Thyroid gland (tissue), 4 donors: ENCODE measurements at regions not wholly inside any gene's neighbourhood (a gene's known extent, or its start where the extent isn't known, plus 50 kb on each side); places are given as distances from the start of the nearest gene placed in this dataset.
"Not testable (repeated sequence)": the region's sequence is repeated elsewhere in the genome, so short reads cannot be mapped to it uniquely, and the experiment has no call there.

ENCODE experiments used
- DNase-seq, 2 donors: peaks; one replicate each; pipeline ENCODE4 v3.0.0-alpha.2; 2019
- H3K27ac ChIP-seq, 3 donors: fragments of 200-600 bp; sonication (generic); 1 replicate in 2 of 3; 2 replicates in 1 of 3; pipeline ENCODE4 v1.5.1; 2016 to 2019; ENCODE audit warnings: mild to moderate bottlenecking in 1 of 3, moderate library complexity in 1 of 3
- H3K27me3 ChIP-seq: fragments of 200-600 bp; sonication (generic); one replicate; pipeline ENCODE4 v1.5.1; 2019
- H3K36me3 ChIP-seq, 2 donors: fragments of 200-600 bp; sonication (generic); one replicate each; pipeline ENCODE4 v1.5.1; 2016 to 2019
- H3K4me1 ChIP-seq, 2 donors: fragments of 200-600 bp; sonication (generic); one replicate each; pipeline ENCODE4 v1.5.1; 2017 to 2019
- H3K4me3 ChIP-seq, 3 donors: fragments of 200-600 bp; sonication (generic); replicated peaks in 1 of 3; 1 replicate in 2 of 3; 2 replicates in 1 of 3; pipeline ENCODE4 v1.5.1; 2016; ENCODE audit warnings: mild to moderate bottlenecking in 1 of 3
- H3K9me3 ChIP-seq: fragments of 200-600 bp; sonication (generic); one replicate; pipeline ENCODE4 v1.5.1; 2017
- POLR2A ChIP-seq, 2 donors: fragments of 450-650 bp; IDR thresholded peaks; one replicate each; pipeline ENCODE4 v1.6.1; 2017; ENCODE audit warnings: antibody characterized with exemption in 2 of 2, mild to moderate bottlenecking in 2 of 2, moderate library complexity in 1 of 2
- WGBS, 2 donors: methylation state at CpG; one replicate each; pipeline ENCODE4 v1.1.5; 2017; 5-methylcytosine and 5-hydroxymethylcytosine counted together
- intact Hi-C: fragments of 100-400 bp; cut with DNase I; formaldehyde crosslinking; loops from one replicate; pipeline ENCODE4 v1.15.1; 2023
- TF ChIP-seq, protein P1 (sequence below), 6 experiments: fragments of 200-600 bp in 3 of 6; fragments of 450-650 bp in 3 of 6; sonication (generic) in 3 of 6; IDR thresholded peaks; one replicate each; pipeline ENCODE4 v1.5.1; 2016 to 2019; ENCODE audit warnings: antibody characterized with exemption in 6 of 6, mild to moderate bottlenecking in 2 of 6, inconsistent platforms in 1 of 6, moderate library complexity in 1 of 6

- DNase-seq, result no peak
- no peaks in the 10 kb centered on the region for H3K36me3 ChIP-seq
- 78 to 92% methylated on average over 6 of the region's 6 CpGs for WGBS, 2 donors
- no peaks in the 10 kb centered on the region for H3K9me3 ChIP-seq
- no peaks in the 10 kb centered on the region for H3K27me3 ChIP-seq
- TF ChIP-seq, protein P1, sequence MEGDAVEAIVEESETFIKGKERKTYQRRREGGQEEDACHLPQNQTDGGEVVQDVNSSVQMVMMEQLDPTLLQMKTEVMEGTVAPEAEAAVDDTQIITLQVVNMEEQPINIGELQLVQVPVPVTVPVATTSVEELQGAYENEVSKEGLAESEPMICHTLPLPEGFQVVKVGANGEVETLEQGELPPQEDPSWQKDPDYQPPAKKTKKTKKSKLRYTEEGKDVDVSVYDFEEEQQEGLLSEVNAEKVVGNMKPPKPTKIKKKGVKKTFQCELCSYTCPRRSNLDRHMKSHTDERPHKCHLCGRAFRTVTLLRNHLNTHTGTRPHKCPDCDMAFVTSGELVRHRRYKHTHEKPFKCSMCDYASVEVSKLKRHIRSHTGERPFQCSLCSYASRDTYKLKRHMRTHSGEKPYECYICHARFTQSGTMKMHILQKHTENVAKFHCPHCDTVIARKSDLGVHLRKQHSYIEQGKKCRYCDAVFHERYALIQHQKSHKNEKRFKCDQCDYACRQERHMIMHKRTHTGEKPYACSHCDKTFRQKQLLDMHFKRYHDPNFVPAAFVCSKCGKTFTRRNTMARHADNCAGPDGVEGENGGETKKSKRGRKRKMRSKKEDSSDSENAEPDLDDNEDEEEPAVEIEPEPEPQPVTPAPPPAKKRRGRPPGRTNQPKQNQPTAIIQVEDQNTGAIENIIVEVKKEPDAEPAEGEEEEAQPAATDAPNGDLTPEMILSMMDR (IDR thresholded peaks at IDR 0.05), result no peak
- no peak for TF ChIP-seq POLR2A (IDR thresholded peaks at IDR 0.05)
- H3K27ac ChIP-seq, result no peak overlapping the region
- H3K4me3 ChIP-seq, result no peak overlapping the region
- intact Hi-C loops, result no loop called here
- no peaks in the 10 kb centered on the region for H3K4me1 ChIP-seq
Observed at GRCh38 chr9:80771555-80772347, 917.6 kb downstream of the TLE1 start.

DNA sequence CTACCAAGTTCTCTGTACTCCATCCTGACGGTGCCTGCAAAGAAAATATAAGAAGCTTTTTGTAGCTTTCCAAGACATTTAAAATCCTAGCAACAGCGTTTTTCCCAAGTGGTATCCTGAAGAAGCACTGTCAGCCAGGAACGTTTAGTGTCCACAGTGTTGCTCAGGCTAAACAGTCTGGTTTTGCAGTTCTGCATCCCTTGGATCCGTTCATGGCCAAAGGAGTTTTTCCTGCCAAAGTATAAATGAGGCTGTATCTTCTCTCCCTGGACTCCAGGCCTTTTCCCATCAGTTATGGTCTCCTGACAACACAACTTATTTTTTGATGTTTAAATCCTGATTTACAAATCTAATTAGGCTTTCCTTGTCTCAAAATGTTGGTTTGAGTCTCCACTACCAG lies 925.8 kb downstream of the TLE1 start:
- Histone ChIP-seq H3K27ac (no peak overlapping the region), H3K4me1 (no peaks in the 10 kb centered on the region), H3K27me3 (no peaks in the 10 kb centered on the region), H3K9me3 (no peaks in the 10 kb centered on the region), H3K4me3 (no peak overlapping the region), H3K36me3 (no peaks in the 10 kb centered on the region)
- intact Hi-C loops, result no loop called here
- TF ChIP-seq POLR2A (IDR thresholded peaks at IDR 0.05), result no peak
- DNase-seq, result no peak
- 52 to 64% methylated on average over 4 of the region's 4 CpGs for WGBS, 2 donors

- TF ChIP-seq POLR2A (IDR thresholded peaks at IDR 0.05), result no peak
- TF ChIP-seq, protein P1 (IDR thresholded peaks at IDR 0.05), result no peak
- intact Hi-C loops, result no loop called here
- 82 to 83% methylated on average over 2 of the region's 2 CpGs for WGBS, 2 donors
- H3K4me1 ChIP-seq, result no peaks in the 10 kb centered on the region
- no peak for DNase-seq
- H3K36me3 ChIP-seq, result no peaks in the 10 kb centered on the region
- H3K4me3 ChIP-seq, result no peak overlapping the region
- no peaks in the 10 kb centered on the region for H3K9me3 ChIP-seq
- H3K27me3 ChIP-seq, result no peaks in the 10 kb centered on the region
- no peak overlapping the region for H3K27ac ChIP-seq
Observed at GRCh38 chr9:80755586-80755985, 933.8 kb downstream of the TLE1 start.

DNA sequence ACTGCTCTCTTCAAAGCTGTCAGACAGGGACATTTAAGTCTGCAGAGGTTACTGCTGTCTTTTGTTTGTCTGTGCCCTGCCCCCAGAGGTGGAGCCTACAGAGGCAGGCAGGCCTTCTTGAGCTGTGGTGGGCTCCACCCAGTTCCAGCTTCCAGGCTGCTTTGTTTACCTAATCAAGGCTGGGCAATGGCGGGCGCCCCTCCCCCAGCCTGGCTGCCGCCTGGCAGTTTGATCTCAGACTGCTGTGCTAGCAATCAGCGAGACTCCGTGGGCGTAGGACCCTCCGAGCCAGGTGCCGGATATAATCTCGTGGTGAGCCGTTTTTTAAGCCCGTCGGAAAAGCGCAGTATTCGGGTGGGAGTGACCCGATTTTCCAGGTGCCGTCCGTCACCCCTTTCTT lies 942.3 kb downstream of the TLE1 start:
- intact Hi-C loops, DNase-seq, H3K4me1 ChIP-seq, H3K27ac ChIP-seq, H3K36me3 ChIP-seq, H3K9me3 ChIP-seq, H3K27me3 ChIP-seq, H3K4me3 ChIP-seq: not testable (repeated sequence)
- WGBS, 2 donors, result 88 to 95% methylated on average over 13 to 17 of the region's 17 CpGs

- intact Hi-C loops, result no loop called here
- DNase-seq, result no peak
- WGBS, 2 donors, result 52 to 53% methylated on average over 2 of the region's 2 CpGs
- H3K36me3 ChIP-seq, result no peaks in the 10 kb centered on the region
- H3K9me3 ChIP-seq, result no peaks in the 10 kb centered on the region
- H3K4me3 ChIP-seq, result no peak overlapping the region
- no peaks in the 10 kb centered on the region for H3K27me3 ChIP-seq
- TF ChIP-seq, protein P1 (IDR thresholded peaks at IDR 0.05), result no peak
- TF ChIP-seq POLR2A (IDR thresholded peaks at IDR 0.05), result no peak
- no peak overlapping the region for H3K27ac ChIP-seq
- H3K4me1 ChIP-seq, result no peaks in the 10 kb centered on the region
Observed at GRCh38 chr9:80732506-80732905, 956.8 kb downstream of the TLE1 start.

DNA sequence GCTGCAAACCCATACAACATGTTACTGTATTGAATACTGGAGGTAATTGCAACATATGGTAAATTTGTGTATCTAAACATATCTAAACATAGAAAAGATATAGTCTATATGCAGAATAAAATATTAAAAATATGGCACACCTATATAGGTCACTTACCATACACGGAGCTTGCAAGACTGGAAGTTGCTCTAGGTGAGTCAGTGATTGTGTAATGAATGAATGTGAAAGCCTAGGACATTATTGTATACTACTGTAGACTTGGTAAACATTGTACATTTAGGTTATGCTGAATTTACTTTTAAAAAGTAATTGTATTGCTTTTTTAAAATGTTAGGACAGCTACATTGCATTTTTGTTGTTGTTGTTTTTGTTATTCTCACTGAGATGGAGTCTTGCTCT lies 968.8 kb downstream of the TLE1 start:
- TF ChIP-seq POLR2A (IDR thresholded peaks at IDR 0.05), result no peak
- TF ChIP-seq, protein P1 (IDR thresholded peaks at IDR 0.05), result no peak
- Histone ChIP-seq H3K4me3 (no peak overlapping the region), H3K27ac (no peak overlapping the region), H3K4me1 (no peaks in the 10 kb centered on the region), H3K36me3 (no peaks in the 10 kb centered on the region), H3K27me3 (no peaks in the 10 kb centered on the region), H3K9me3 (no peaks in the 10 kb centered on the region)
- intact Hi-C loops, result no loop called here
- WGBS, 2 donors, result 82 to 95% methylated on average over 1 of the region's 1 CpG
- DNase-seq, result no peak
